T follicular helper cell (primary cell): ENCODE measurements at regions not wholly inside any gene's neighbourhood (a gene's known extent, or its start where the extent isn't known, plus 50 kb on each side); places are given as distances from the start of the nearest gene placed in this dataset.
"Not testable (repeated sequence)": the region's sequence is repeated elsewhere in the genome, so short reads cannot be mapped to it uniquely, and the experiment has no call there.

Experiments
- DNase-seq: peaks from one replicate; pipeline ENCODE4 v3.0.0-alpha.2; 2020; ENCODE audit warnings: low read depth

DNA sequence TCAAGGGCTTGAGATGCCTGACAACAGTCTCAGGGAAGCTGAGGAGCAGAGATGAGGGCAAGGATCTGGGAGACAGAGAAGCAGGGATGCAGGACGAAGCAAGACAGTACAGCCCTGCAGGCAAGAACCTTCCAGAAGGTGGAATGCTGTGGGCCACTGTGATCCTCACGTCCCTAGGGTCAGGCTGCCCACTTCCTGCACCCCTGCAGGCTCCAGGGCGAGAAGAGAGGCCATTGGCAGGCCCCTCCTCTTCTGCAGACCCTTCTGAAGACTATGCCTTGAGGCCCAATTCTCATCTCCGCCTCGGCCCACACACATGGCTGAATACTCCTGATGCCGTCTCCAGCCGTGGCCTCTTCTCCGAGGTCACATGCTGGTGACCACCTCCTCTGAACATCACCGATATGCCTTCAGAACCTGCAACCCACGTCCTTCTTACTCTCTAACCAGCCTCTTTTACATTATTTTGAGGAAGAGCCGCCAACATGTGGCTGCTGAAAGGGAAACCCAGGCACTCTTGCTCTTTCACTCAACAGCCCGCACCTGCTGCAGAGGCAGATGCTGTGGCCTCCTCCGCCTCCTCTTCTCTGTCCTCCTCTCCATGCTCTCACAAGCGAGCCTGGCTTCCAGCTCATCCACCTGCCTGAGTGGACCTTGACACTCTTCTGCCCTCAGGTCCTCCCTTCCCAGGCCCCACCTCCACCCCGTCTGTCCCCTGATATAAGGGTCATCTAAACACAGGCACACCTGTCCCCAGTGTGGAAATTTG, 181.5 kb downstream of the IRX2 start:
- no peak for DNase-seq

DNA sequence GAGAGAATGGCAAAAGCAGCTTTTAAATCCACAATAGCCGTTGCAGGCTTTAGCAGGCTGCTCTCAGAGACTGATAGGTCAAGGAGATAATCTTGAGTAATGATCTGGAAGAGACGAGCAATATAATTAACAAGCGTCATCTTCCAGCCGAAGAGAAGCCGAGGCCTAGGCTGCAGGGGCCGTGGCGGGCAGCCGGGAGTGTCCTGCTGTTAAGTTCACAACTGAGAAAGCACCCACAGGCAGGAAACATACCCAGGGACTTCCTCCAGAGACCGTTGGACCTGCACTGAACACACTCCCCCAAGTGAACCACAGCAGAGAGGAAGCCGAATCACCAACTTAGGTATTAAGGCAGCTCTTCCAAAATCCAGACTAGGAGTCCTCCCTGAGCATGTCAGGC, 182.3 kb downstream of the IRX2 start:
- no peak for DNase-seq

DNA sequence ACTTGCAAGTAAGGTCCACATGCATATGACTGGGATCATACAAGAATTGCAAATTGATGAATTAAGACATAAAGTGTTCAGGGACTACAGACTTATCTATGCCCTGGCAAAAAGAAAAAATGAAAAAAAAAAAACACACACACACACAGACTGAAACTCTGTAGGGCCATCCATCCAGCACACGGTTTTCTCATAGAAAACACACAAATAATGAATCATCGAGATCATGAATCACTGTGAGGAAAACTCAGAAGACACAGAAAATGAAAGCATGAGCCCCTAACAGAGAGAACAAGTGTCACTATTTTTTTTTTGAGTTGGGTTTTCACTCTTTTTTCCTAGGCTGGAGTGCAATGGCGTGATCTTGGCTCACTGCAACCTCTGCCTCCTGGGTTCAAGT, 185.2 kb downstream of the IRX2 start:
- DNase-seq: no peak

DNA sequence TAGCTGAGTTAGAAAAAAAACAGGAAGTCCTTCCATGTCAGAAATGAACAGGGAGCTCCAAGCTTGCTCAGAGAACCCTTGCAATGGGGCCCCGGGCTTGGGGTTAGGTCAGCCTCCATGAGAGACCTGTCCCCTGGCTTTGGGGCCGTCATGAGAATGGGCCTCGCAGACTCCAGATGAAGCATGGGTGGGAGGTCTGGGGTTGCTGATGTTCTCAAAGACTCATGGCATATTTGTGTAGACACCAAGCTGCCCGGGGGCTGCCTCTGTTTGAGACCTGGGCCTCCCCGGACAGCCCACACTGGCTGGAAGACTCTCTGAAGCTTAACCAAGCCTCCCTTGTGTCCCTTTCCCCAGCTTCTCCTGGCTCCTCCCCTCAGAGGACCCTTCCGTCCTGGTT, 186.3 kb downstream of the IRX2 start:
- no peak for DNase-seq

DNA sequence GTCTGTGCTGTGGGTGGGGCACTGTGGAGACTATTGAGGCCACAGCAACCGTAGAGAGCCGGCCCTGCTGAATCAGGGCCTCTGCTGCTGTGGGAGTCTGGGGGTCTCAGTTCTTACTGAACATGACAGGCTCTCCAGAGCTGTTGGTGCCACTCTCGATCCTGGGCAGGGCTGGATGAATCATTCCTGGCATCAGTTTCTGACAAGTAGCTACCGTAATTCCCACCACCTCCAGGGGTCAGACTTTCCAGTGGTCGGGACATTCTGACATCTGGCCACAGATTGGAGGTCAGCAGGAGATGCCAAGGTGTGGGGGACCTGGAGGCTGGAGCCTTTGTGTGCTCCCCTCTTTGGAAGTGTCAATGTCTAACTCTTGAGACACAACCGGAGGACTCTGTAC, 188.4 kb downstream of the IRX2 start:
- no peak for DNase-seq

DNA sequence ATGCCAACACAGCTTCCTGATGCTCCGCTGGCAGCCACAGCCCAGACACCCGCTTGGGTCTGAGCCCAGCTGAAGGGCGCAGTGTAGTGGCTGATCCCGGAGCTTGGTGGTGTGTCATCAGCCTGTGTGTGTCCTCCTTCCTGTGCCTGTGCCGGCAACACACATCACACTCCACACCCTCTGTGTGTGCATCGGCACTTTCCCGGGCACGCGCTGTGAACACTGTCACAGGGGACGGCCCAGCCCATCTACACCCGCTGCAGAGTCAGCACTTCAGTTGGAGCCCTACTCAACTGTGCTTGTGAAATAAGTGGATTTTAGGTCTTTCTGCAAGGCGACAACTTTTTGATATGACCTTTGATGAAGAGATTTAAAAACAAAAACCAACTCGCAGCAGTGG, 189.4 kb downstream of the IRX2 start:
- DNase-seq: no peak

DNA sequence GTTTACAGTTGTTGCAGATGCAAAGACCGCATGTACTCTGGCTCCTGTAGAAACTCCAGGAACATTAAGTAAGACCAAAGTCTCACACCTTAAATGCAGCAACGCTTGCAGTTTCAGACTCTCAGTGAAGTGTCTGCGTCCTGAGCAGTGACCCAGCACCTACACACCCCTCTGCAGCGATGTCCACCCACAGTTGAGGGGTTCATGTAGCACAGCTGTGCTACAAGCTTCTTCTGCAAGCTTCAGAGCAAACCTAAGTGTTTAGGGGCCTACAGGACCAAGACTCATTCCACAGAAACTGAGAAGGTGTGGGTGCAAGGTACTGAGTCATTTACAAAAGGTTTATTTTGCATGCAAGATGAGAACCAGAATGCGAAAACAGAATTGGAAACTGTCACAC, 191.0 kb downstream of the IRX2 start:
- DNase-seq: no peak

DNA sequence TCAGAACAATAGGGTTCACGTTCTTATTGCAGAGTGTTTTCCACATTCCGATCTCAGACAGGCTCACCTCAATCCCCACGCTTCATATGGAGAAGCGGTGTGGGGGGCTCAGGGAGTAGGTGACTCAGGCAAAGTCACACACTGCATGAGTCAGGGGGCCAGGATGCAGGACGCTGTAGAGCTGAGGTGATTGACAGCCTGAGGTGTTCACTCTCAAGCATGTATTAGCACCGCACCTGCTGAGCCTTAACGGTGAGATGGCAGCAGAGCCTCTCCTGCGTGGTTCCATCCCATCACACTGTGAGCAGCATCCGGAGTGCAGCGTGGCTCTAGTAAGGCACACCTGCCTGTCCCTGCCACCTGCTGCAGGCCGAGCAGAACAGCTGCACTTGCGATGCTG, 194.0 kb downstream of the IRX2 start:
- DNase-seq: no peak

DNA sequence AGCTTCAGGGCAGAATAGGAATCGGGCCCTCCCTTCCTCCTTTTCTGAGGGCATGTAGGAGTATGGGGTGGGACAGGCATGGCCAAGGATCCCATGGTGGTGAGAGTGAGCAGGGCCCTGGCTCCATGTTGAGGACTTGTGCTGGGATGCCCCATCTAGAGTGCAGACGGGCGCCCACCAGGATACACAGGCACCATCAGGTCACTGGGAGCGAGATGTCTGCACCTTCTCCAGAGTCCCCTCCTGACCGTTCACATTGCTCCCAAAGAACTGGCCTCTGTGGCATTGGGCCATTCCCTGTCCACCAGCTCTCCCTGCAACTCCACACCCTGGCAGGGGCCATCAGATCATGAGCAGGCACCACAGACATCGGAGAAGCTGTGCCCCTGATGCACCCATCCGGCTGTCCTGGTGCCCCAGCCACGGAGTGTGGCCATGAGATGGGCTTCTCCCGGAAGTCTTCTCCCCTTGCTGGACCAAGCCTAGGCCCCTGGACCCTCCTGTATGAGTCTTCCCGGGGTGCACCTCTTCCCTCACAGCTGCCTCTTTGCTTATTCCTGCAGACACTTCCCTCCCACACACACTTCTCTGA, 195.0 kb downstream of the IRX2 start:
- no peak for DNase-seq

DNA sequence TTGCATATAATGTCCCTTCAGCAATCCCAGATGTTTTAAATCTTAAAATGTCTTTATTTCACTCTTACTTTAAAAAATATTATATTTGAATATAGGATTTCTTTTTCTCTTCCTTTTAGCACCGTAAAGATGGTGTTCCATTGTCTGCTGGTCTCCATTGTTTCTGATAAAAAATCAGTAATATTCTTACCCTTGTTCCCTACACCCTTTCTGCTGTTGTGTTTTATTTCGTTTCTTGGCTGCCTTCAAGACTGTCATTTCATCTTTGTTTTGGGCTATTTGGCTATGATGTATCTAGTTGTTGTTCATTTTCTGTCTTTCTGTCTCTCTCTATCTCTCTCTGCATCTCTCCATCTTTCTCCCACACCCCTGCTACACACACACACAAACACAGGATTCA, 197.9 kb downstream of the IRX2 start:
- DNase-seq: no peak

DNA sequence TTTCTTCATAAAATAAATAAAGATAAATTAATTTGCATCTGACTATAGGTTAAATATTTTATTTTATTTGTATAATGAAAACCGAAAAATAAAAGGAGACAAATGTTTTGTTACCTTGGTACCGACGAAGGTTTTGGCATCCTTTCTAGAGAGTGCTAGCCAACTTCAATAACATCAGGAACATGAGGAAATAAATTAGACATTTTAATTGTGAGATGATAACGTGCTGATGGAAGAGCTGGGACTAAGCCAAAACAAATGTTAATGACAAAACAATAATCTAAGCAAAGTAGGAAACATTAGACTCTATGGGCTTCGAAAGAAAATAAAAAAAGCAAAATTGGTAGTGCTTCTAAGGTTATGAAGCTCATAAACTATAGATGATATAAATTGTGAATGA, 201.0 kb downstream of the IRX2 start:
- no peak for DNase-seq

DNA sequence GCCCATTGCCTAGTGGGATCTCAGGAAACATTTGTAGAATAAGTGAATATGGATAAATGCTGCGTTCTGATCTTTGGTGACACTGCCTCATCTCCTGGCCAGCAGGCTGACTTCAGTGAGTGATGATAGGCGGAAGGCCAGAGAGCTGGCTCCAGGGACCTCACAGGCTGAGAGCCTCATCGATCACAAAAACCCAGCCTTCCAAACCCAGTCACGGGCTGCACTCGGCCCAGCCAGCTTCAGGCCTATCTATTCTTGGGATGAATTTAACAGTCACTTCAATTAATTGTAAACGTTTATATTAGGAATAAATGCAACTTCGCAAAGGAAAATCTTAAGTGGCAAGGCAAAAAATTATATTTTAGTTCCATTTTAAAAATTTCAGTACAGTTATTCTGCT, 201.6 kb downstream of the IRX2 start:
- no peak for DNase-seq

DNA sequence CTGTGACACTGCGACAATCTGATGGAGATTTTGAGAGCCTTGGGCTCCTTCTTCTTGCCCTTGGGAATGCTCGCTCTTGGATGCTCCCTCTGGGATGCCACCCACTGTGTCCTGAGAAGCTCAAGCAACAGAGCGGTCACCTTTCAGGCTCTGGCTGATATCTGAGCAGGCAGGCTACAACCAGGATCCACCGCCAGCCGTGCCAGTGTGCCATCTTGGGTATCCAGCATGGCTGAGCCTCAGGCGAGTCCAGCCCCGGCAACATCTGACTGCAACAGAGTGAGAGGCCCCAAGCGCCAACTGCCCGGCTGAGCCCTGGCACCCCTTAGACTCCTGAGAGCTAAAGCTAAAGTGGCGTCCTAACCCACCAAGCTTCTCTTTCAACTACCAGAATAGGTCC, 202.1 kb downstream of the IRX2 start:
- DNase-seq: no peak

DNA sequence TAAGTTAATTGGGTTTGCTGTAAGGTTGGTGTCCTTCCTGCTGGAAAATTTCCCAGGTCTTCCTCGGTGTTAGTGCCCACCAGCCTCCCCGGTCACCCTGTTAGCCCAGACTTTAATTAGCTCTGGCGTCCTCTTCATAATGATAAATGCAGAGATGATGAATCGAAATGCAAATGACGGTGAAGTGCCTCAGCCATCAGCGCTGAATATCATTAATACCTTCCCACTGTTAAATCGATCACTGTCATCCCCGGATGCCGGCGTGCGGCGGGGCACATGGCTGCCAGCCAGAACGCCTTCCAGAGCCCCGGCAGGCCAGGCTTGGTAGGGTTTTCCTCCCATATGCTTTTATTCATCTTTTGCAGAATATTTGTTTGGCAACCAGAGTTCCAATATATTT, 204.5 kb downstream of the IRX2 start:
- no peak for DNase-seq

DNA sequence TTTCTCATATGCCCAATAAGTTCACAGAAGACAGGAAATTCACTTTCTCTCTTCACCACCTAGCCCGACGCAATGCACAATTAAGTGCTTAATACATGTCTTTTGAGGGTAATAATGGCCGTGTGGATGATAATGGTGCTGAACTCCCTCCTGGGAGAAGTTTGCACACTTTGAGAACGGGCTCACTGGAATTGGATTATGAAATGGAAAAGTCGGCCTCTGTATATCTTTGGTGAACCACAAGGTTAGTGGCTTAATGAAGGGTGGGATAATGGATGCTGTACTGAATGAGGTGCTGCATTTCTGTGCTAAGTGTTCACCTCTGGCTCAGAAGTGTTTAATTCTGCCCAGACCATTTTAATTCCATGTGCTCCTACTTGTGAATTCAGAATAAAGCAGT, 207.5 kb downstream of the IRX2 start:
- DNase-seq: no peak

DNA sequence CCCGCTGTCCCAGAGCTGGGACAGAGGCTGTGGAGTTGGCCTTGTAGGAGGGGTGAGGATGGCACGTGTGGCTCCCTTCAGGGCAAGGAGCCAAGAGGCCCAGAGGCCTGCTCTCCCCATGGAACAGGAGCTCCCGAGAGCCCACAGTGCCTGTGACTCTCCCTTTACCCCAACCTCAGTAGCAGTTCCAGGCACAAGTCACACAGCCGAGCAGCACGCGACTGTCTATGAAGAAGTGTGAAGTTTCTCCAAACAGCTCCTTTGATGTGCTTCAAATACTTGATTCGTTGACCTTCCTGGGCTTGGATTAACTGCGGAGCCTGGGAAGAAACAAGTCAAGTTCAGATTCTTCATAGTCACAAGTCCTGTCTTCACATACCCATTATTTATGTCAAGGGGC, 208.7 kb downstream of the IRX2 start:
- no peak for DNase-seq

DNA sequence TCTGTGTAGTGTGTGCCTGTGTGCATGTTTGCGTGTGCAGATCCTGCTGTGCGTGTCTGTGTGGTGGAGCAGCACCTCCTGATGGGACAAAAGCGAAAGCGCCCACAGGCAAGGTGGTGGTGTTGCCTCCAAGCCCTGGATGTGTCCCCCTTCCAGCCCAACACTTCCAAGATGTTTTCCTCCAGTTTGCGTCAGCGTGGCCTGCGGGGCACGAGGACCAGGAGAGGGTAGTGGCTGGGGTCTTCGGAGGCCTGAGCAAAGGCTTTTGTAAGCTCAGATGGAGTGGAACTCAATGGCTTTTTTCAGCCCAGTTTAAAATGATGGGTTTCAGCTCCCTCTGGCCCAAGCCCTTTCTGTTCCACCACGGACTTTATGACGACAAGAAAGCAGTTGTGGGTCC, 209.5 kb downstream of the IRX2 start:
- no peak for DNase-seq

DNA sequence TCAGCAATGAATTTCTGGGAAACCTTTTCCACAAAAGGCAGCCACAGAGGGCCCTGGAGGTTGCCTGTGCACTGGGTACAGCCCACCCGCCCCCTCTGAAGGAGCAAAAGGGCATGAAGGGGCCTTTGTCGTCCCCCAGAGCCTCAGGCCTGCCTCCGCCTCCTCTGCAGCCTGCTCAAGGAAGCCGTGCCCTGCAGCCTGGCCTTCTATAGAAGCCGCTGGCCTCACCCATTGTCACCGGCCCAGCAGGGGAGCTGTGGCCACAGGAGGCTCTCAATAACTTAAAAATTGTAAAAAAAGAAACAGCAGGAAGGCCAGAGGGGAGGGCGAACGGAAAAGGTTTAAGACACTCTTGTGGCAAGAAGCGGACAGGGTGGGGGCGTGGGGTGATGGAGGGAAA, 213.3 kb downstream of the IRX2 start:
- DNase-seq: no peak

DNA sequence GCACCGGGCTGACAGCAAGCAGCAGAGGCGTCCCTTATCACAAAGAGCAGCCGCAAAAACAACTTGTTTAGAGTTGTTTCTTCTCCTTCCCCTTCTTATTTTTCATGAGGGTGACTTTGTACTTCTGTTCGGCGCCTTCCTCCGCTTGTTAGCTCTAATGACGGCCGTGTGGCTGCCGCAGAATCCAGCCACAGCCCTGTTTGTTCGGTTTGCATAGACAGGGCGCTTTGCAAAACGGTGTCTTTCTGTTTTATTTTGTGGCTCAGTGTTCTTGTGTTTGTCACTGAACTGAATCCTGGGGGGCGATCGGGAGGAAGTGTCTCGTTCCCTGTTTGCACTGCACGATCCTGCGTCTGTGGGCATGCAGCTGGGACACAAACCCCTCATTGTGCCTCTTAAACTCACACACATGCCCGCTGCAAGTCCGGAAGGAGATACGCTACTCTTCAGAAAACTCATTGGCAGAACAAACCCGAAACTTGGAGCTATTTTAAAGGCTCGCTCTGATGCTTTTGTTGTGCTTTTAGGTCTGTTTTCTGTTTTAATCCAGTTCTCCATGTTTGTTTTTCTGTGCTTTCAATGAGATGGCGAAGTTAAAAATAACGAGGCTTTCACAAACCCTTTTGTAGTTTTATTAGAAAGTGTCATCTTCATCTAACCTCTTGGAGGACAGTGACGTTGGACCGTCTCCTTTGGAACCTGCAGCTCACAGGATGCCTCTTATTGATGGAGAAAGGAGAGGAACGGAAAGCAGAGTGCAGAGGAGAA, 213.9 kb downstream of the IRX2 start:
- DNase-seq: no peak

DNA sequence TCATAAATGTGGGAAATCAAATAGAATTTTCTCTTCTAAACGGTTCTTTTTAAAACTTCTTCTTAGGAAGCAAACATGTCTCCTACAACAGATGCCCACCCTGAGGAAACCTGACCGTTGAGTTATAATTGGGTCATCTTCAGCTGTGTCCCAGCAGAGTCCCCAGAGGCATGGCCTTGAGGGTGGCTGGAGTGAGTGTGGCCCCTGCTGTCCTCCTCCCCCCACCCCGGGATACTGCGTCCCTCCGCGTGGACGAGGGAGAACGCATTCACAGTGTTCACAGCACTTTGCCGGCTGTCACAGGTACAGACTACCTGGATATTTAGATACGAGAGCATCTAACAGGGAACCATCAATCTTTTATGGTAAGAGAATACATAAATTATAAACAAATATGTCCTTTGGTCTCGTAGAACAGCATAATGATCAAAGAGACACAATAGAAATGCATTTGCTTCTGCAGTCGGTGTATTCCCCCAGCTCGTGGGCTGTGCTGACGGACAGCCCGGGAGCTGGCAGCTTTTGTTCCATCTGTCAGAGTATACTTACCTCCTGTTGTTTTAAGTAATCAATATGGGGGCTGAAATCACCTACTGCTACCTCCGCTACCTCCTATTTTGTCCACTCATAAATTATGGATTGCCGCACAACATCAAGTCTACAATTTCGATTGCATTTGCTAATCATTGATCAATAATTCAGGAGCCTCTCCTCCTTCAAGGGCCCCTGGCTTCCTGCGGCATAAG, 214.7 kb downstream of the IRX2 start:
- no peak for DNase-seq

DNA sequence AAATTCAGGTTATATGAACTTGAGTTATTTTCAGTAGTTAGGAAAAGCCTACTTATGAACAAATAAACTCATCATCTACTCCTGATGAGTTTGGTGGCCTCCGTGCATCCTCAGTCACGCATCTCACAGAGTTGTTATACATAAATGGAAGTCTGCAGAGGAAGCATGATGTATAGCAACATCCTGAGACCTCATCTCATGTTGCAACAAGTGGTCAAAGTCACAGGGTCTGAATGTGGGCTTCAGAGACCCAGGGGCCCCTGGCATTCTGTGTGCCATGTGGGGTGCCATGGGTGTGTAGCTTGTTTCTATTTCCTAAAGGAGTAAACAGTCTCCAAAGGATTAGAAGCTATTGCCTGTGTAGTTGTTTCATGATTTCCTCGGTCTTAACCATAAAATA, 216.5 kb downstream of the IRX2 start:
- DNase-seq: no peak

DNA sequence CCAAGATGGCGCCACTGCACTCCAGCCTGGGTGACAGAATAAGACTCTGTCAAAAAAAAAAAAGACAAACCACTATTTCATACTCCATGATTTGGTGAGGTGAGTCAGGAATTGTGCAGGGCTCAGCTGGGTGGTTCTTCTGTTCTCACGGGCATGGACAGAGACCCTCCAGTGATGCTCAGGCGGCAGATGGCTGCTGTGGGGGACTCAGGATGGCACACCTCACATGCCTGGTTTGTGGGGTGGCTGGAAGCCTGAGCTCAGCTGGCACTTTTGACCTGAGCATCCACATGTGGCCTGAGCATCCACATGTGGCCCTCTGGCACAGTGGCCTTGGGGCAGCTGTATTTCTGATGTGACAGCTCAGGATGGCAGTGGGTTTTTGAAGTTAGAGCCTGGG, 217.2 kb downstream of the IRX2 start:
- DNase-seq: no peak

DNA sequence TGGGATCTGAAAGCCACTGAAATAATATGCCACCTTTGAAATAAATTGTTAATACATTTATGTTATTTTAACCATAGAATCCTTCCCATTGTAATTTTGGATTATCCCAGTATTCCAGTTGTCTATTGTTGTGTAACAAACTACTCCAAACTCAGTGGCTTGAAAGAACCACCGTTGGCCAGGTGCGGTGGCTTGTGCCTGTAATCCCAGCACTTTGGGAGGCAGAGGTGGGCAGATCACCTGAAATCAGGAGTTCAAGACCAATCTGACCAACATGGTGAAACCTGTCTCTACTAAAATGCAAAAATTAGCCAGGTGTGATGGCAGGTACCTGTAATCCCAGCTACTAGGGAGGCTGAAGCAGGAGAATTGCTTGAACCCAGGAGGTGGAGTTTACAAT, 217.6 kb downstream of the IRX2 start:
- not testable (repeated sequence) for DNase-seq
